ENCODE measurements at regions not wholly inside any gene's neighbourhood (a gene's known extent, or its start where the extent isn't known, plus 50 kb on each side); places are given as distances from the start of the nearest gene placed in this dataset.
"Not testable (repeated sequence)": the region's sequence is repeated elsewhere in the genome, so short reads cannot be mapped to it uniquely, and the experiment has no call there.

GRCh38 chr14:99029916-99030305 lies 242.1 kb downstream of the BCL11B start:
- WGBS (ENCODE audit: insufficient coverage, low lambda C conversion rate) = no CpG with 5 or more reads among the region's 5 CpGs
- Histone ChIP-seq H3K27ac (ENCODE audit: low read length) (no peak overlapping the region), H3K4me1 (ENCODE audit: control insufficient read depth, insufficient read depth, low read length) (no peaks in the 10 kb centered on the region), H3K4me3 (ENCODE audit: low read length) (no peak overlapping the region), H3K36me3 (ENCODE audit: control insufficient read depth, insufficient read depth, low read length) (no peaks in the 10 kb centered on the region), H3K27me3 (ENCODE audit: control insufficient read depth, insufficient read depth, low read length) (peaks cover 2% of the 10 kb centered on the region), H3K9me3 (ENCODE audit: control insufficient read depth, low read depth, low read length) (no peaks in the 10 kb centered on the region)
- DNase-seq = no peak

- DNase-seq = no peak
- no CpG with 5 or more reads among the region's 2 CpGs for WGBS (ENCODE audit: insufficient coverage, low lambda C conversion rate)
- Histone ChIP-seq H3K4me3 (ENCODE audit: low read length) (no peak overlapping the region), H3K27me3 (ENCODE audit: control insufficient read depth, insufficient read depth, low read length) (peaks cover 7% of the 10 kb centered on the region), H3K9me3 (ENCODE audit: control insufficient read depth, low read depth, low read length) (no peaks in the 10 kb centered on the region), H3K36me3 (ENCODE audit: control insufficient read depth, insufficient read depth, low read length) (no peaks in the 10 kb centered on the region), H3K27ac (ENCODE audit: low read length) (no peak overlapping the region), H3K4me1 (ENCODE audit: control insufficient read depth, insufficient read depth, low read length) (no peaks in the 10 kb centered on the region)
Observed at GRCh38 chr14:99030454-99030853, 241.5 kb downstream of the BCL11B start.

GRCh38 chr14:99032759-99033158 lies 239.2 kb downstream of the BCL11B start:
- H3K4me1 ChIP-seq (ENCODE audit: control insufficient read depth, insufficient read depth, low read length) = no peaks in the 10 kb centered on the region
- H3K27me3 ChIP-seq (ENCODE audit: control insufficient read depth, insufficient read depth, low read length) = peaks cover 14% of the 10 kb centered on the region
- no peak overlapping the region for H3K27ac ChIP-seq (ENCODE audit: low read length)
- no peaks in the 10 kb centered on the region for H3K36me3 ChIP-seq (ENCODE audit: control insufficient read depth, insufficient read depth, low read length)
- DNase-seq = no peak
- H3K4me3 ChIP-seq (ENCODE audit: low read length) = no peak overlapping the region
- no peaks in the 10 kb centered on the region for H3K9me3 ChIP-seq (ENCODE audit: control insufficient read depth, low read depth, low read length)
- WGBS (ENCODE audit: insufficient coverage, low lambda C conversion rate) = 100% methylated on average over 1 of the region's 8 CpGs

GRCh38 chr14:99033951-99034350 lies 238.0 kb downstream of the BCL11B start:
- WGBS (ENCODE audit: insufficient coverage, low lambda C conversion rate) = no CpG with 5 or more reads among the region's 9 CpGs
- H3K9me3 ChIP-seq (ENCODE audit: control insufficient read depth, low read depth, low read length) = no peaks in the 10 kb centered on the region
- H3K4me3 ChIP-seq (ENCODE audit: low read length) = no peak overlapping the region
- H3K36me3 ChIP-seq (ENCODE audit: control insufficient read depth, insufficient read depth, low read length) = no peaks in the 10 kb centered on the region
- no peak overlapping the region for H3K27ac ChIP-seq (ENCODE audit: low read length)
- H3K4me1 ChIP-seq (ENCODE audit: control insufficient read depth, insufficient read depth, low read length) = no peaks in the 10 kb centered on the region
- H3K27me3 ChIP-seq (ENCODE audit: control insufficient read depth, insufficient read depth, low read length) = peaks cover 14% of the 10 kb centered on the region
- no peak for DNase-seq

GRCh38 chr14:99034711-99035171 lies 237.3 kb downstream of the BCL11B start:
- no peaks in the 10 kb centered on the region for H3K4me1 ChIP-seq (ENCODE audit: control insufficient read depth, insufficient read depth, low read length)
- no peak overlapping the region for H3K4me3 ChIP-seq (ENCODE audit: low read length)
- H3K27me3 ChIP-seq (ENCODE audit: control insufficient read depth, insufficient read depth, low read length) = peaks cover 14% of the 10 kb centered on the region
- DNase-seq = no peak
- H3K9me3 ChIP-seq (ENCODE audit: control insufficient read depth, low read depth, low read length) = no peaks in the 10 kb centered on the region
- 100% methylated on average over 1 of the region's 16 CpGs for WGBS (ENCODE audit: insufficient coverage, low lambda C conversion rate)
- no peak overlapping the region for H3K27ac ChIP-seq (ENCODE audit: low read length)
- H3K36me3 ChIP-seq (ENCODE audit: control insufficient read depth, insufficient read depth, low read length) = no peaks in the 10 kb centered on the region

- Histone ChIP-seq H3K4me3 (ENCODE audit: low read length) (no peak overlapping the region), H3K4me1 (ENCODE audit: control insufficient read depth, insufficient read depth, low read length) (no peaks in the 10 kb centered on the region), H3K27me3 (ENCODE audit: control insufficient read depth, insufficient read depth, low read length) (peaks cover 11% of the 10 kb centered on the region), H3K9me3 (ENCODE audit: control insufficient read depth, low read depth, low read length) (no peaks in the 10 kb centered on the region), H3K36me3 (ENCODE audit: control insufficient read depth, insufficient read depth, low read length) (no peaks in the 10 kb centered on the region), H3K27ac (ENCODE audit: low read length) (no peak overlapping the region)
- peak in 1 of 2 donors; percentile 16 for DNase-seq
- WGBS (ENCODE audit: insufficient coverage, low lambda C conversion rate) = 80% methylated on average over 1 of the region's 4 CpGs
Observed at GRCh38 chr14:99035268-99035667, 236.7 kb downstream of the BCL11B start.

GRCh38 chr14:99035712-99036610 lies 236.0 kb downstream of the BCL11B start:
- no peaks in the 10 kb centered on the region for H3K36me3 ChIP-seq (ENCODE audit: control insufficient read depth, insufficient read depth, low read length)
- no peaks in the 10 kb centered on the region for H3K4me1 ChIP-seq (ENCODE audit: control insufficient read depth, insufficient read depth, low read length)
- no CpG with 5 or more reads among the region's 30 CpGs for WGBS (ENCODE audit: insufficient coverage, low lambda C conversion rate)
- no peaks in the 10 kb centered on the region for H3K9me3 ChIP-seq (ENCODE audit: control insufficient read depth, low read depth, low read length)
- DNase-seq = peak; percentile 26
- H3K27ac ChIP-seq (ENCODE audit: low read length) = no peak overlapping the region
- H3K4me3 ChIP-seq (ENCODE audit: low read length) = no peak overlapping the region
- peaks cover 11% of the 10 kb centered on the region for H3K27me3 ChIP-seq (ENCODE audit: control insufficient read depth, insufficient read depth, low read length)

GRCh38 chr14:99036611-99037293 lies 235.2 kb downstream of the BCL11B start:
- no peaks in the 10 kb centered on the region for H3K36me3 ChIP-seq (ENCODE audit: control insufficient read depth, insufficient read depth, low read length)
- H3K4me3 ChIP-seq (ENCODE audit: low read length) = no peak overlapping the region
- H3K27me3 ChIP-seq (ENCODE audit: control insufficient read depth, insufficient read depth, low read length) = peaks cover 11% of the 10 kb centered on the region
- no peaks in the 10 kb centered on the region for H3K4me1 ChIP-seq (ENCODE audit: control insufficient read depth, insufficient read depth, low read length)
- WGBS (ENCODE audit: insufficient coverage, low lambda C conversion rate) = 88% methylated on average over 1 of the region's 25 CpGs
- no peak overlapping the region for H3K27ac ChIP-seq (ENCODE audit: low read length)
- no peak for DNase-seq
- H3K9me3 ChIP-seq (ENCODE audit: control insufficient read depth, low read depth, low read length) = no peaks in the 10 kb centered on the region

- not testable (repeated sequence) for H3K27ac ChIP-seq (ENCODE audit: low read length); H3K4me1 ChIP-seq (ENCODE audit: control insufficient read depth, insufficient read depth, low read length); H3K9me3 ChIP-seq (ENCODE audit: control insufficient read depth, low read depth, low read length); H3K36me3 ChIP-seq (ENCODE audit: control insufficient read depth, insufficient read depth, low read length); H3K4me3 ChIP-seq (ENCODE audit: low read length); DNase-seq
- peaks cover 11% of the 10 kb centered on the region for H3K27me3 ChIP-seq (ENCODE audit: control insufficient read depth, insufficient read depth, low read length)
- no CpG with 5 or more reads among the region's 1 CpG for WGBS (ENCODE audit: insufficient coverage, low lambda C conversion rate)
Observed at GRCh38 chr14:99037326-99037725, 234.7 kb downstream of the BCL11B start.

GRCh38 chr14:99037777-99038430 lies 234.1 kb downstream of the BCL11B start:
- WGBS (ENCODE audit: insufficient coverage, low lambda C conversion rate) = no CpG with 5 or more reads among the region's 10 CpGs
- H3K36me3 ChIP-seq (ENCODE audit: control insufficient read depth, insufficient read depth, low read length) = no peaks in the 10 kb centered on the region
- no peaks in the 10 kb centered on the region for H3K4me1 ChIP-seq (ENCODE audit: control insufficient read depth, insufficient read depth, low read length)
- H3K27ac ChIP-seq (ENCODE audit: low read length) = no peak overlapping the region
- peaks cover 11% of the 10 kb centered on the region for H3K27me3 ChIP-seq (ENCODE audit: control insufficient read depth, insufficient read depth, low read length)
- DNase-seq = no peak
- H3K9me3 ChIP-seq (ENCODE audit: control insufficient read depth, low read depth, low read length) = no peaks in the 10 kb centered on the region
- H3K4me3 ChIP-seq (ENCODE audit: low read length) = no peak overlapping the region
